K562 (cell line): ENCODE measurements at regions not wholly inside any gene's neighbourhood (a gene's known extent, or its start where the extent isn't known, plus 50 kb on each side); places are given as distances from the start of the nearest gene placed in this dataset.

ENCODE experiments used
- ATAC-seq: fragments of 200-7000 bp; cut with Tn5 transposase; 3 replicates; pipeline ENCODE4 v1.9.1; 2020; ENCODE audit warnings: moderate library complexity
- BruUV-seq: library from RNA; stranded (reverse); fragments of 400-500 nt; replicated peaks from 2 replicates; lab custom pipeline; 2021; lab: Mats Ljungman, UMichigan
- CTCF ChIA-PET: fragments of 300-600 bp; formaldehyde crosslinking; extraction: SDS; loops from one replicate; lab custom pipeline; 2021; ENCODE audit warnings: low intra/inter-chr PET ratio; lab: Yijun Ruan, JAX
- POLR2A ChIA-PET: fragments of 300-600, 350-650 bp; sonication (Branson Sonifier 250); formaldehyde crosslinking; extraction: SDS; loops from one replicate; lab custom pipeline; 2021; ENCODE audit warnings: antibody characterized with exemption, inconsistent platforms; lab: Yijun Ruan, JAX
- DNase-seq, 4 experiments: peaks; one replicate each; pipeline versions ENCODE4 v3.0.0 to v3.0.0-alpha.2; 2011 to 2018; ENCODE audit warnings: low spot score in 3 of 4, mixed read lengths in 3 of 4; ENCODE audit errors: extremely low read depth in 1 of 4
- FAIRE-seq: peaks from 2 replicates; lab custom pipeline; 2011; peaks lifted over from hg19 to GRCh38; lab: Jason Lieb, UNC
- H2AFZ ChIP-seq: 2 replicates; pipeline ENCODE4 v1.6.0; 2011; ENCODE audit warnings: low read depth, low read length, control low read depth, inconsistent platforms
- H3K27ac ChIP-seq: fragments of 200-600 bp; 3 replicates; pipeline ENCODE4 v1.8.0; 2011; ENCODE audit warnings: low read depth, mild to moderate bottlenecking, control low read depth, inconsistent platforms, low read length, moderate library complexity, mixed read lengths; ENCODE audit errors: extremely low read depth
- H3K27me3 ChIP-seq, 2 experiments: fragments of 300-600 bp in 1 of 2; 2 replicates in 1 of 2; 3 replicates in 1 of 2; pipeline versions ENCODE4 v1.6.0 to v1.8.0; 2011; ENCODE audit warnings: inconsistent platforms in 2 of 2, low read length in 2 of 2, mild to moderate bottlenecking in 1 of 2, mixed read lengths in 1 of 2, moderate library complexity in 1 of 2; ENCODE audit not compliant: control insufficient read depth in 2 of 2, insufficient read depth in 2 of 2
- H3K36me3 ChIP-seq: fragments of 300-600 bp; 3 replicates; pipeline ENCODE4 v1.8.0; 2011; ENCODE audit warnings: mild to moderate bottlenecking, low read length, inconsistent platforms; ENCODE audit not compliant: control insufficient read depth, insufficient read depth
- H3K4me1 ChIP-seq, 2 experiments: fragments of 200-600 bp in 1 of 2; replicated peaks in 1 of 2; 2 replicates in 1 of 2; 3 replicates in 1 of 2; pipeline versions ENCODE4 v1.5.1 to v1.8.0; 2011; ENCODE audit warnings: inconsistent platforms in 2 of 2, low read length in 2 of 2, mild to moderate bottlenecking in 1 of 2, mixed read lengths in 1 of 2, moderate library complexity in 1 of 2; ENCODE audit not compliant: control insufficient read depth in 2 of 2, insufficient read depth in 2 of 2
- H3K4me2 ChIP-seq: 2 replicates; pipeline ENCODE4 v1.6.1; 2011; ENCODE audit warnings: low read length, control low read depth, inconsistent platforms, mixed read lengths; ENCODE audit not compliant: insufficient read depth
- H3K4me3 ChIP-seq: fragments of 200-600 bp; sonication (generic), shearing (Covaris generic); 2 replicates; pipeline ENCODE4 v1.5.1; 2016; ENCODE audit warnings: control low read depth, inconsistent platforms
- H3K79me2 ChIP-seq: fragments of 200-600 bp; 3 replicates; pipeline ENCODE4 v1.8.0; 2011; ENCODE audit warnings: low read length, inconsistent platforms; ENCODE audit not compliant: control insufficient read depth, insufficient read depth
- H3K9ac ChIP-seq, 2 experiments: 2 replicates each; pipeline versions ENCODE4 v1.6.0 to v1.6.1; 2011; ENCODE audit warnings: low read depth in 2 of 2, low read length in 2 of 2, control low read depth in 1 of 2, inconsistent platforms in 1 of 2, mild to moderate bottlenecking in 1 of 2, mixed read lengths in 1 of 2; ENCODE audit not compliant: insufficient read depth in 1 of 2
- H3K9me1 ChIP-seq: one replicate; pipeline ENCODE4 v1.6.0; 2011; ENCODE audit warnings: inconsistent platforms, mild to moderate bottlenecking, low read length, moderate library complexity; ENCODE audit not compliant: control insufficient read depth, insufficient read depth
- H3K9me3 ChIP-seq: replicated peaks from 2 replicates; pipeline ENCODE4 v1.5.1; 2011; ENCODE audit warnings: low read depth, low read length, inconsistent platforms; ENCODE audit not compliant: control insufficient read depth, insufficient read depth
- H4K20me1 ChIP-seq: replicated peaks from 2 replicates; pipeline ENCODE4 v1.6.1; 2011; ENCODE audit warnings: low read length, inconsistent platforms, mixed read lengths; ENCODE audit not compliant: control insufficient read depth, insufficient read depth
- CCAR2 ChIP-seq: fragments of 200-400 bp; formaldehyde crosslinking; IDR thresholded peaks from 2 replicates; pipeline ENCODE4 v1.6.1; 2017; ENCODE audit warnings: mild to moderate bottlenecking, low read depth, low read length
- ESRRA ChIP-seq: fragments of 450-650 bp; IDR thresholded peaks from 2 replicates; pipeline ENCODE4 v1.6.1; 2014; ENCODE audit warnings: low read depth, mild to moderate bottlenecking, moderate library complexity, borderline replicate concordance
- JUN ChIP-seq, 2 experiments: sonication (generic) in 1 of 2; formaldehyde crosslinking in 1 of 2; IDR thresholded peaks; 2 replicates each; pipeline versions ENCODE4 v1.6.1 to v1.8.0; 2012 to 2022; ENCODE audit warnings: borderline replicate concordance in 2 of 2, mild to moderate bottlenecking in 2 of 2, improper control_type of control experiment in 1 of 2, low read depth in 1 of 2, low read length in 1 of 2, missing genetic modification reagents in 1 of 2
- MAFF ChIP-seq: IDR thresholded peaks from 2 replicates; pipeline ENCODE4 v1.6.1; 2012; ENCODE audit warnings: low read length, improper control_type of control experiment
- MBD2 ChIP-seq: sonication (generic); IDR thresholded peaks from 2 replicates; pipeline ENCODE4 v1.6.1; 2016; ENCODE audit warnings: low read depth, borderline replicate concordance
- PRMT5 ChIP-seq: sonication (generic); formaldehyde crosslinking; IDR thresholded peaks from 2 replicates; pipeline ENCODE4 v1.5.0; 2020; ENCODE audit warnings: missing genetic modification reagents
- PTRF ChIP-seq: fragments of 450-650 bp; IDR thresholded peaks from 2 replicates; pipeline ENCODE4 v1.6.1; 2016; ENCODE audit warnings: mild to moderate bottlenecking, missing genetic modification characterization, missing compliant biosample characterization
- RCOR1 ChIP-seq, 2 experiments: IDR thresholded peaks; 2 replicates each; pipeline ENCODE4 v1.6.1; 2012; ENCODE audit warnings: low read depth in 2 of 2, low read length in 2 of 2, borderline replicate concordance in 1 of 2, improper control_type of control experiment in 1 of 2
- ZNF134 ChIP-seq: fragments of 250-450 bp; sonication (Bioruptor Pico); conservative IDR thresholded peaks from 2 replicates; pipeline ENCODE4 v1.4.0; 2020
- ZNF41 ChIP-seq: fragments of 250-450 bp; sonication (Bioruptor Pico); conservative IDR thresholded peaks from 2 replicates; pipeline ENCODE4 v1.4.0; 2020; ENCODE audit warnings: mild to moderate bottlenecking
- ZZZ3 ChIP-seq: fragments of 450-650 bp; IDR thresholded peaks from 2 replicates; pipeline ENCODE4 v1.6.1; 2016; ENCODE audit warnings: antibody characterized with exemption, mild to moderate bottlenecking, moderate library complexity
- WGBS: fragments of 100-300 bp; shearing (Covaris generic); methylation state at CpG from one replicate; pipeline ENCODE4 v1.1.6; 2016; ENCODE audit warnings: low coverage, mixed read lengths; ENCODE audit not compliant: insufficient coverage; ENCODE audit errors: missing lambda C conversion rate; 5-methylcytosine and 5-hydroxymethylcytosine counted together
- in situ Hi-C: fragments of 300-500 bp; cut with MboI; formaldehyde crosslinking; loops from 4 replicates; pipeline ENCODE4 v1.15.0; 2018; ENCODE audit warnings: inconsistent platforms, mixed read lengths
- intact Hi-C: fragments of 100-400 bp; cut with micrococcal nuclease; formaldehyde crosslinking; loops from 2 replicates; pipeline ENCODE4 v1.14.2; 2022
- TF ChIP-seq, protein P1 (sequence below): sonication (generic); formaldehyde crosslinking; IDR thresholded peaks from 2 replicates; pipeline ENCODE4 v1.8.0; 2023; ENCODE audit warnings: mild to moderate bottlenecking, missing genetic modification reagents
- TF ChIP-seq, protein P2 (sequence below): sonication (generic); formaldehyde crosslinking; IDR thresholded peaks from 2 replicates; pipeline ENCODE4 v1.8.1; 2023; ENCODE audit warnings: mild to moderate bottlenecking, missing genetic modification reagents
- TF ChIP-seq, protein P3 (sequence below): sonication (generic); formaldehyde crosslinking; IDR thresholded peaks from 2 replicates; pipeline ENCODE4 v1.5.0; 2020; ENCODE audit warnings: missing genetic modification reagents

DNA sequence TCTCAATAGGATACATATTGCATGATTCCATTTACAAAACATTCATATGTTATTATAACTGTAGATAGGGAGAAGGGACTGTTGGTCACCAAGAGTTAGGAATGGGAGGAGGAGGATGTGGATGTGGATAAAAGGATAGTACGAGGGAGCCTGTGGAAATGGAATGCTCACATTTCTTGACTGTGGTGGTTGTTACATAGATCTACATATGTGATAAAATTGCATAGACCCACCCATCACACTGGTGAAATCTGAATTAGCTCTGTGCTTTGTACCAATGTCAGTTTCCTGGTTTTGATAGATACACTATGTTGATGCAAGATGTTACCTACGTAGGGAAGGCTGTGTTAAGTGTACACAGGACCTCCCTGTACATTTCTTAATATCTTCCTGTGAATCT is 233.5 kb upstream of the MTPN start:
- 51% methylated on average over 2 of the region's 2 CpGs for WGBS
- CTCF ChIA-PET, result no interaction called here
- FAIRE-seq (no peak), ATAC-seq (peak; percentile 49), DNase-seq (no peak)
- Histone ChIP-seq H3K27ac (no peak overlapping the region), H3K79me2 (no peaks in the 10 kb centered on the region), H3K4me3 (no peak overlapping the region), H3K9ac (no peak overlapping the region), H3K4me2 (no peak overlapping the region), H2AFZ (no peak overlapping the region), H4K20me1 (no peaks in the 10 kb centered on the region), H3K9me1 (no peaks in the 10 kb centered on the region), H3K36me3 (peaks cover 8% of the 10 kb centered on the region; the same call in 1 of the 3 replicates), H3K9me3 (no peaks in the 10 kb centered on the region), H3K4me1 (no peaks in the 10 kb centered on the region), H3K27me3 (no peaks in the 10 kb centered on the region)
- TF ChIP-seq RCOR1 (IDR thresholded peaks at IDR 0.05; ENCODE audit: borderline replicate concordance in 1 of 2, low read depth in 2 of 2, low read length in 2 of 2) (no peak), ZZZ3 (no peak), CCAR2 (no peak), MAFF (no peak), PRMT5 (CRISPR knock-in tag) (no peak), MBD2 (no peak), PTRF (tag) (no peak), ZNF134 (CRISPR knock-in tag) (no peak), ZNF41 (CRISPR knock-in tag) (no peak), JUN (IDR thresholded peaks at IDR 0.05; ENCODE audit: borderline replicate concordance, low read depth, low read length) (no peak), JUN (CRISPR knock-in tag; IDR thresholded peaks at IDR 0.05; ENCODE audit: borderline replicate concordance) (no peak), ESRRA (no peak)
- TF ChIP-seq, protein P1, sequence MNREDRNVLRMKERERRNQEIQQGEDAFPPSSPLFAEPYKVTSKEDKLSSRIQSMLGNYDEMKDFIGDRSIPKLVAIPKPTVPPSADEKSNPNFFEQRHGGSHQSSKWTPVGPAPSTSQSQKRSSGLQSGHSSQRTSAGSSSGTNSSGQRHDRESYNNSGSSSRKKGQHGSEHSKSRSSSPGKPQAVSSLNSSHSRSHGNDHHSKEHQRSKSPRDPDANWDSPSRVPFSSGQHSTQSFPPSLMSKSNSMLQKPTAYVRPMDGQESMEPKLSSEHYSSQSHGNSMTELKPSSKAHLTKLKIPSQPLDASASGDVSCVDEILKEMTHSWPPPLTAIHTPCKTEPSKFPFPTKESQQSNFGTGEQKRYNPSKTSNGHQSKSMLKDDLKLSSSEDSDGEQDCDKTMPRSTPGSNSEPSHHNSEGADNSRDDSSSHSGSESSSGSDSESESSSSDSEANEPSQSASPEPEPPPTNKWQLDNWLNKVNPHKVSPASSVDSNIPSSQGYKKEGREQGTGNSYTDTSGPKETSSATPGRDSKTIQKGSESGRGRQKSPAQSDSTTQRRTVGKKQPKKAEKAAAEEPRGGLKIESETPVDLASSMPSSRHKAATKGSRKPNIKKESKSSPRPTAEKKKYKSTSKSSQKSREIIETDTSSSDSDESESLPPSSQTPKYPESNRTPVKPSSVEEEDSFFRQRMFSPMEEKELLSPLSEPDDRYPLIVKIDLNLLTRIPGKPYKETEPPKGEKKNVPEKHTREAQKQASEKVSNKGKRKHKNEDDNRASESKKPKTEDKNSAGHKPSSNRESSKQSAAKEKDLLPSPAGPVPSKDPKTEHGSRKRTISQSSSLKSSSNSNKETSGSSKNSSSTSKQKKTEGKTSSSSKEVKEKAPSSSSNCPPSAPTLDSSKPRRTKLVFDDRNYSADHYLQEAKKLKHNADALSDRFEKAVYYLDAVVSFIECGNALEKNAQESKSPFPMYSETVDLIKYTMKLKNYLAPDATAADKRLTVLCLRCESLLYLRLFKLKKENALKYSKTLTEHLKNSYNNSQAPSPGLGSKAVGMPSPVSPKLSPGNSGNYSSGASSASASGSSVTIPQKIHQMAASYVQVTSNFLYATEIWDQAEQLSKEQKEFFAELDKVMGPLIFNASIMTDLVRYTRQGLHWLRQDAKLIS, result no peak
- TF ChIP-seq, protein P2, sequence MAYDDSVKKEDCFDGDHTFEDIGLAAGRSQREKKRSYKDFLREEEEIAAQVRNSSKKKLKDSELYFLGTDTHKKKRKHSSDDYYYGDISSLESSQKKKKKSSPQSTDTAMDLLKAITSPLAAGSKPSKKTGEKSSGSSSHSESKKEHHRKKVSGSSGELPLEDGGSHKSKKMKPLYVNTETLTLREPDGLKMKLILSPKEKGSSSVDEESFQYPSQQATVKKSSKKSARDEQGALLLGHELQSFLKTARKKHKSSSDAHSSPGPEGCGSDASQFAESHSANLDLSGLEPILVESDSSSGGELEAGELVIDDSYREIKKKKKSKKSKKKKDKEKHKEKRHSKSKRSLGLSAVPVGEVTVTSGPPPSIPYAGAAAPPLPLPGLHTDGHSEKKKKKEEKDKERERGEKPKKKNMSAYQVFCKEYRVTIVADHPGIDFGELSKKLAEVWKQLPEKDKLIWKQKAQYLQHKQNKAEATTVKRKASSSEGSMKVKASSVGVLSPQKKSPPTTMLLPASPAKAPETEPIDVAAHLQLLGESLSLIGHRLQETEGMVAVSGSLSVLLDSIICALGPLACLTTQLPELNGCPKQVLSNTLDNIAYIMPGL, result no peak
- TF ChIP-seq, protein P3, sequence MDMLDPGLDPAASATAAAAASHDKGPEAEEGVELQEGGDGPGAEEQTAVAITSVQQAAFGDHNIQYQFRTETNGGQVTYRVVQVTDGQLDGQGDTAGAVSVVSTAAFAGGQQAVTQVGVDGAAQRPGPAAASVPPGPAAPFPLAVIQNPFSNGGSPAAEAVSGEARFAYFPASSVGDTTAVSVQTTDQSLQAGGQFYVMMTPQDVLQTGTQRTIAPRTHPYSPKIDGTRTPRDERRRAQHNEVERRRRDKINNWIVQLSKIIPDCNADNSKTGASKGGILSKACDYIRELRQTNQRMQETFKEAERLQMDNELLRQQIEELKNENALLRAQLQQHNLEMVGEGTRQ (CRISPR knock-in tag), result no peak
- BruUV-seq, result no TSS peak
- in situ Hi-C loops (no loop called here), intact Hi-C loops (no loop called here)
- POLR2A ChIA-PET, result no interaction called here
